Sigmoid colon (tissue), 4 donors: ENCODE measurements at regions not wholly inside any gene's neighbourhood (a gene's known extent, or its start where the extent isn't known, plus 50 kb on each side); places are given as distances from the start of the nearest gene placed in this dataset.

Experiments
- CTCF ChIP-seq, 4 experiments: fragments of 450-650 bp in 3 of 4; fragments of 200-600 bp in 1 of 4; IDR thresholded peaks; one replicate each; pipeline ENCODE4 v1.5.1; 2016 to 2019; ENCODE audit warnings: antibody characterized with exemption in 4 of 4, mild to moderate bottlenecking in 3 of 4, moderate library complexity in 2 of 4
- EP300 ChIP-seq, 4 donors: sonication (generic); formaldehyde crosslinking; IDR thresholded peaks; one replicate each; pipeline ENCODE4 v1.6.1; 2017; ENCODE audit warnings: antibody characterized with exemption in 4 of 4
- POLR2A ChIP-seq, 2 donors: fragments of 450-650 bp; IDR thresholded peaks; one replicate each; pipeline ENCODE4 v1.6.1; 2016; ENCODE audit warnings: antibody characterized with exemption in 2 of 2, mild to moderate bottlenecking in 2 of 2, moderate library complexity in 2 of 2
- POLR2AphosphoS5 ChIP-seq, 4 donors: sonication (generic); formaldehyde crosslinking; IDR thresholded peaks; one replicate each; pipeline ENCODE4 v1.6.1; 2017; ENCODE audit warnings: antibody characterized with exemption in 4 of 4

GRCh38 chr13:110794209-110794608, 80.7 kb downstream of the ING1 start:
- no peak for TF ChIP-seq POLR2A (IDR thresholded peaks at IDR 0.05)
- no peak for TF ChIP-seq CTCF (IDR thresholded peaks at IDR 0.05)
- no peak for TF ChIP-seq POLR2AphosphoS5 (IDR thresholded peaks at IDR 0.05)
- no peak for TF ChIP-seq EP300 (IDR thresholded peaks at IDR 0.05)
